ENCODE measurements at regions not wholly inside any gene's neighbourhood (a gene's known extent, or its start where the extent isn't known, plus 50 kb on each side); places are given as distances from the start of the nearest gene placed in this dataset.
"Not testable (repeated sequence)": the region's sequence is repeated elsewhere in the genome, so short reads cannot be mapped to it uniquely, and the experiment has no call there.

DNA sequence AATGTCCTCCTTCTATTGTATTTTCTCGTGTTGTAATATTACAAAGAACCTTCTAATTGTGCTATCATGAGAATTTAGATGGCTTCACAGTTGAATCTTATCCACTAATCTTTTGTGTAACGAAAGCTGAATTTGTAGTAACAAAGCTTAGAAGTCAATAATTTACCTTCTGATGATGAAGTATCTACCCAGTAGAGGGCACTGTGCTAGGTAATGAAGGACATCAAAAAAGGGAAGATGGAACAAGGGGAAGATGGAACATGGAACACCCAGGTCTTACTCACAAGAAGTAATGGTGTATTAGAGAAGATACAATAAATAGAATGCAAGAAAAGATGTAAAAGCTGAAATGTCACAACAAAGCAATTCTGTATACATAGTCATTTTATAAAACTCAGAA, 131.0 kb upstream of the CCNG1 start:
- no peaks in the 10 kb centered on the region for H3K36me3 Mint-ChIP-seq (ENCODE audit: insufficient read depth)
- no peak overlapping the region for H3K27ac Mint-ChIP-seq
- H3K4me3 Mint-ChIP-seq, result no peak overlapping the region
- H3K27me3 Mint-ChIP-seq, result peaks cover 0 to 27% of the 10 kb centered on the region in 2 donors
- DNase-seq (no peak), ATAC-seq (replicated peaks) (no peak)
- no peaks in the 10 kb centered on the region for H3K9me3 Mint-ChIP-seq
- no peaks in the 10 kb centered on the region for H3K4me1 Mint-ChIP-seq (ENCODE audit: low read depth in 2 of 2)

DNA sequence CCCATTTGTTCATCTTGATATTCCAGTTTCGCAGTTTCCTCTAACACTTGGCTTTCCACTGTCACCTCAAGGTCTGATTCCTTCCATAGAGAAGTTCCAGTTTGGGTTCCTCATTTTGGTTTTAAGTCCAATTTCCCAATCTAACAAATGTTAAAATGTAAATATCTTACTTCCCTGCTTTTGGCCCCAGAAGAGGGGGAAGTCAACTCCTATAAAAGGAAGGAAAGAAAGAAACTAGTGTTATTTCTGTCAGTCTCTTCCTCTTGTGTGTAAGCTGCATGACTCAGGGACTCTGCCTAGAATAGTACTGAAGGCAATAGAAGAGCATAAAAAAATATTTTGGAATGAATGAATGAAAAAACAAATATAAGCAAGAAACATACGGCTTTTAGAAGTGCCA, 127.5 kb upstream of the CCNG1 start:
- H3K27ac Mint-ChIP-seq, result no peak overlapping the region
- no peak for DNase-seq

DNA sequence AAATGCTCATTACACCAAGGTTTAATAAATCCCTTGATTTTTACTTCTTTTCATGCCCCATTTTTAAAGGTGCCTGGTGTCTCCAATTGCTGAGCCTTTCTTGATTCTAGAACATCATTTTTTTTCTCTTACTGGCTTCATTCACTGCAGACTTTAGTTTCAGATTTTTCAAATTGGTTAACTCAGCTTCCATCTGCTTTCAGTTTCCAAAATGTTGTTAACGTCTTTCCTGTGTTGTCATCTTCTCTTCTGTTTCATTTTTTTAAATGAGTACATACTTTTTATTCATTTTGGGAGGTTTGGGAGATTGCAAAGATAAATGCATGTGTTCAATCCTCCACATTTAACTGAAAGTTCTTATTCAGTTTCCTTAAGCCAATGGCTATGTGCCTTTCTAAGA, 126.4 kb upstream of the CCNG1 start:
- Mint-ChIP-seq H3K36me3 (ENCODE audit: insufficient read depth) (no peaks in the 10 kb centered on the region), H3K9me3 (peaks cover 0 to 7% of the 10 kb centered on the region in 2 donors), H3K27me3 (peaks cover 0 to 11% of the 10 kb centered on the region in 2 donors), H3K27ac (no peak overlapping the region), H3K4me1 (ENCODE audit: low read depth in 2 of 2) (no peaks in the 10 kb centered on the region), H3K4me3 (no peak overlapping the region)
- no peak for ATAC-seq (replicated peaks)
- DNase-seq, result no peak

More for the DNA sequence above, 127.5 kb upstream of the CCNG1 start:
- H3K4me3 Mint-ChIP-seq, result no peak overlapping the region
- H3K9me3 Mint-ChIP-seq, result peaks cover 0 to 7% of the 10 kb centered on the region in 2 donors
- H3K4me1 Mint-ChIP-seq (ENCODE audit: low read depth in 2 of 2), result no peaks in the 10 kb centered on the region
- no peak for ATAC-seq (replicated peaks)
- no peaks in the 10 kb centered on the region for H3K36me3 Mint-ChIP-seq (ENCODE audit: insufficient read depth)
- H3K27me3 Mint-ChIP-seq, result peaks cover 0 to 17% of the 10 kb centered on the region in 2 donors

DNA sequence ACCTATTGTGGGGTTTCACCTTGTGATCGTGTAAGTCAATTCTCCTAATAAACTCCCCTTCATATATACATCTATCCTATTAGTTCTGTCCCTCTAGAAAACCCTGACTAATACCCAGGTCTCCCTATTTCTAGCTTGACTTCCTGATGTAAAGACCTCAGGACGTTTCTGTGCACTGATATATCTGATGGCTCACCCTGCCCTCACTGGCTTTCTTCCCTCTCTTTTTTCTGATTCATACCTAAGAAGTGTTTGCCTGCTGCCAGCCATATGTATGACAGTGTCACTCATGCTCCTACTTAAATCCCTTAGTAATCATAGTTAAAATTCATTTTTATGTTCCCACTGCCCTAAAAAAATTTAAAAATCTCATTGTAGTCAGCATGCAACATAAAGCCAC, 124.8 kb upstream of the CCNG1 start:
- Mint-ChIP-seq H3K4me3 (no peak overlapping the region), H3K36me3 (ENCODE audit: insufficient read depth) (no peaks in the 10 kb centered on the region), H3K27me3 (peaks cover 0 to 11% of the 10 kb centered on the region in 2 donors), H3K4me1 (ENCODE audit: low read depth in 2 of 2) (no peaks in the 10 kb centered on the region), H3K27ac (no peak overlapping the region), H3K9me3 (peaks cover 0 to 7% of the 10 kb centered on the region in 2 donors)
- ATAC-seq (replicated peaks) (no peak), DNase-seq (no peak)

DNA sequence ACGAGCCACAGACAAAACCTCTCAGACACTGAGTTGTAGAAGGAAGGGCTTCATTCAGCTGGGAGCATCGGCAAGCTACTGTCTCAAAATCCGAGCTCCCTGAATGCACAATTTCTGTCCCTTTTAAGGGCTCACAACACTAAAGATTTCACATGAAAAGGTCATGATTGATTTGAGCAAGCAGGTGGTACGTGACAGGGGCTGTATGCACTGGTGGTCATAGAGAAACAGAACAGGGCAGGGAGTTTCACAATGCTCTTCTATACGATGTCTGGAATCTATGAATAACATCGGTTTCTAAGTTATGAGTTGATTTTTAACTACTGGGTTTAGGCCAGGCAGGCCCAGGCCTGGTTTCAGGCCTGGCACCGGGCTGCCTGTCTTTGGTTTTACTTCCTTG, 124.3 kb upstream of the CCNG1 start:
- not testable (repeated sequence) for H3K4me1 Mint-ChIP-seq (ENCODE audit: low read depth in 2 of 2); H3K36me3 Mint-ChIP-seq (ENCODE audit: insufficient read depth); ATAC-seq (replicated peaks); H3K4me3 Mint-ChIP-seq; DNase-seq; H3K27ac Mint-ChIP-seq; H3K27me3 Mint-ChIP-seq; H3K9me3 Mint-ChIP-seq

DNA sequence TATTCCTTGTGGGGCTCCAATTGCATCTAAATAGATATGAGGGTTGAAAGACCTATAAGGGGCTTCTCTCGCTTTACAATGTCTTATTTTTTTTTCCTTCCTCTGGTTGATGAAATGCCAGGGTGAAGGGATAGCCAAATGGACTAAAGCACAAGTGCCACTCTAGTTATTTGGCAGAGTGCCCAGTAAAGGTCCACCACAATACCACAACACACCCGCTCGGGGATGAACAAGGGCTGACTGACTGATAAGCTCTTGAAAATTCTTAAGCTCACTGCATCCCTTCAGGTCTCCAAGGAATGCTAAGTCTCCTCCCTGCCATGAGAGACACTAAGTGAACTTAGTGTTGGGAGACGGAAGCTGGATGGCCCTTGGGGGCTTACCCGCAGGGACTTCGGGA, 121.0 kb upstream of the CCNG1 start:
- not testable (repeated sequence) for H3K36me3 Mint-ChIP-seq (ENCODE audit: insufficient read depth); H3K4me3 Mint-ChIP-seq; H3K4me1 Mint-ChIP-seq (ENCODE audit: low read depth in 2 of 2); ATAC-seq (replicated peaks); H3K27me3 Mint-ChIP-seq; DNase-seq; H3K9me3 Mint-ChIP-seq; H3K27ac Mint-ChIP-seq

DNA sequence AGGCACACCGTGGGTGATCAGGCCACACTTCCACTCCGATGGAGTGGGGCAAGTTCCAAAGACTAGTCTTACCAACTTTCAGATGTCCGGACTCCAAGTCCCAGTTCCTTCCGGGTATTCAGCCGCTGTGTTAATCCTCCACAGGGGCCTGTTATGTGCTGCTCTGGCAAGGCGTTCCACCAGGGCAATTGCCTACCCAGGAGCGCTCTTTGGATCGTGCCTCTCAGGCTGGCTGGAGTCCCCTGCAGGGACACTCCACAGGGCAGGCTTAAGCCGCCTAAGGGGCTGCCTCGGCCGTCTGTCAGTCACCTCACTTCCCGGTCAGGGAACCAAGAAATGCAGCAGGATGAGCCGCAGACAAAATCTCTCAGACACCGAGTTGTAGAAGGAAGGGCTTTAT, 118.7 kb upstream of the CCNG1 start:
- Mint-ChIP-seq H3K9me3 (no peaks in the 10 kb centered on the region), H3K27me3 (peaks cover 0 to 4% of the 10 kb centered on the region in 2 donors), H3K27ac (no peak overlapping the region), H3K4me3 (no peak overlapping the region), H3K36me3 (ENCODE audit: insufficient read depth) (no peaks in the 10 kb centered on the region), H3K4me1 (ENCODE audit: low read depth in 2 of 2) (no peaks in the 10 kb centered on the region)
- DNase-seq (no peak), ATAC-seq (replicated peaks) (no peak)

DNA sequence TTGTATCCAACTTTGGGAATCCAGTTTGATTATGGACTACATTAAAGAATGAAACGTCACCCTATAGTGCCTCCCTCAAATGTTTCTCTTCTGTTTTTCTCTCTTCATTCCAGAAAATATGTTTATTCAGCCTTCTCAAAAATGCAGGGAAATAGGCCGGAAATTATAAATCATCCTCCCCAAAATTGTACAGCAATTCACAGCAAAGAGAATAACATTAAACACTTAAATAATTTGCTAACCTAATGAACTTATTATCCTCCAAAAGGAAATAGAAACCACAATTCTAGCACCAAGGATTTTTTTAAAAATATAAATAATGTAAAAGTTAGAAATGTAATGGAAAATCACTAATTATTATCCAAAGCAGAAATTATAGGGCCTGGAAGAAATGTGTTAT, 115.9 kb upstream of the CCNG1 start:
- peaks cover 6 to 10% of the 10 kb centered on the region in 2 donors for H3K27me3 Mint-ChIP-seq
- H3K27ac Mint-ChIP-seq, result no peak overlapping the region
- no peaks in the 10 kb centered on the region for H3K9me3 Mint-ChIP-seq
- no peaks in the 10 kb centered on the region for H3K4me1 Mint-ChIP-seq (ENCODE audit: low read depth in 2 of 2)
- no peak for DNase-seq
- H3K4me3 Mint-ChIP-seq, result no peak overlapping the region
- H3K36me3 Mint-ChIP-seq (ENCODE audit: insufficient read depth), result no peaks in the 10 kb centered on the region
- ATAC-seq (replicated peaks), result no peak

DNA sequence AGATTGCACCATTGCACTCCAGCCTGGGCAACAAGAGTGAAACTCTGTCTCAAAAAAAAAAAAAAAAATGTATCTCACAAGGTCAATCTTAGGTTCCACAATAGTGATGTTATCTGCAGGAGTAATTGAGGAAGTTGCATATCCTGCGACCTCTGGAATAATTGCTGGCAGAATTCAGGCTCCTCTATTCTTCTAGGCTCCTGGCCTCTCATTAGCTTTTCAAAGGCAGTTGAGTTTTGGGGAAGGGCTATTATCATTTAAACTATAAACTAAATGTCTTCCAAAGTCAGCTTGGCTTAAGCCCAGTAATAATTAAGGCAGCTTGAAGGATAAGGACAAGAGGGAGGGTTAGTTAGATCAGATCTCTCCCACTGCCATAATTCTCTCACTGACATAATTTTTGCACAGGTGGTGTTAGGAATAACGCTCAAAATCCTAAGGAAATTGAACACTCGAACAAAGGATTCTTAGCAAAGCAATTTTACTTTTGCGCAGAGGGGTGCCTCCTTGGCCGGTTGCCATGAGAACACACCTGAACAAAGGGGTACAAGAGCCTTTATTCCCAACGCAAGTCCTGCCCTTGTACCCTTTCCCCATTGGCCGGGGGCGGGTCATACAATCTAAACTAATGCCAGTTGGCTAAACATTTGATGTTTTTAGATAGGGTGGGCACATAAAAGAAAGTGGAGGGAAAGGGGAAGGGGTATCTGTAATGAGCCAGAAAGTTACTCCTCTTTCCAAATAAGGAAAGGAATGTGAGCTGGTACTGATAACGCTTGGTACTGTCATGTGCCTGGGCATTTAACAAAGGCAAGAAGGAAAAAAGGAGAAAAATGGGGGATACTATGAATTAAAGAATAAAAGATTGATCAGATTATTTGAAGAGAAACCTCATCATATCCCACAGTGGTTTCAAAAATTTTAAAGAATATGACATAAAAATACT, 106.4 kb upstream of the CCNG1 start:
- no peak overlapping the region for H3K27ac Mint-ChIP-seq
- peaks cover 0 to 4% of the 10 kb centered on the region in 2 donors for H3K4me1 Mint-ChIP-seq (ENCODE audit: low read depth in 2 of 2)
- no peaks in the 10 kb centered on the region for H3K36me3 Mint-ChIP-seq (ENCODE audit: insufficient read depth)
- H3K9me3 Mint-ChIP-seq, result no peaks in the 10 kb centered on the region
- no peak for DNase-seq
- no peak for ATAC-seq (replicated peaks)
- H3K27me3 Mint-ChIP-seq, result peaks cover 13 to 18% of the 10 kb centered on the region in 2 donors
- H3K4me3 Mint-ChIP-seq, result no peak overlapping the region

DNA sequence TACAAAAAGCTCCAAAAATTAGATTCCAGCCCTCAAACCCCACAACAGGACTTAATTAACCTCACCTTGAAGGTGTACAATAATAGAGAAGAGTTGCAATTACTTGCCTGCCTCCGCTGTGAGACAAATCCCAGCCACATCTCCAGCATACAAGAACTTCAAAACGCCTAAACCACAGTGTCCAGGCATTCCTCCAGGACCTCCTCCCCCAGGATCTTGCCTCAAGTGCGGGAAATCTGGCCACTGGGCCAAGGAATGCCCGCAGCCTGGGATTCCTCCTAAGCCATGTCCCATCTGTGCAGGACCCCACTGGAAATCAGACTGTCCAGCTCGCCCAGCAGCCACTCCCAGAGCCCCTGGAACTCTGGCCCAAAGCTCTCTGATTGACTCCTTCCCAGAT, 101.3 kb upstream of the CCNG1 start:
- DNase-seq; H3K9me3 Mint-ChIP-seq; H3K27ac Mint-ChIP-seq; ATAC-seq (replicated peaks); H3K36me3 Mint-ChIP-seq (ENCODE audit: insufficient read depth); H3K4me3 Mint-ChIP-seq; H3K27me3 Mint-ChIP-seq; H3K4me1 Mint-ChIP-seq (ENCODE audit: low read depth in 2 of 2): not testable (repeated sequence)

DNA sequence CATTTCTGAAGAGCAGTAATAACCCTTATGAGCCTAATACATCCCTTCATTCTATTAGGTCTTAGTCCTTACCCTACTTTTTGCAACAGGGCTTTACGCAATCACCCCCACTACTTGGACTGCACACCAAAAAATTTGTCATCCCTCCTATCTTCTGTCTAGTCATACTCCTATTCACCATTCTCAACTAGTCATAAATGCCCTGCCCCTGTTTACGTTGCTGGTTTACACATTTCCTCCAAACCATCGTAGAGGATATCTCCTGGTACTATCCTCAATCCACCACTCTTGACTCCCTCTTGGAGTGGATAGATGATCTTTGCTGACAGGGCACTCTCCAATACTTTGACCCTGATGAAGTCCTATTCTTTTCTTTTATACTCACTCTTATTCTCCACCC, 98.2 kb upstream of the CCNG1 start:
- no peak for ATAC-seq (replicated peaks)
- Mint-ChIP-seq H3K27ac (no peak overlapping the region), H3K4me1 (ENCODE audit: low read depth in 2 of 2) (peaks cover 0 to 4% of the 10 kb centered on the region in 2 donors), H3K36me3 (ENCODE audit: insufficient read depth) (no peaks in the 10 kb centered on the region), H3K9me3 (no peaks in the 10 kb centered on the region), H3K4me3 (no peak overlapping the region), H3K27me3 (peaks cover 5 to 10% of the 10 kb centered on the region in 2 donors)
- DNase-seq, result no peak

DNA sequence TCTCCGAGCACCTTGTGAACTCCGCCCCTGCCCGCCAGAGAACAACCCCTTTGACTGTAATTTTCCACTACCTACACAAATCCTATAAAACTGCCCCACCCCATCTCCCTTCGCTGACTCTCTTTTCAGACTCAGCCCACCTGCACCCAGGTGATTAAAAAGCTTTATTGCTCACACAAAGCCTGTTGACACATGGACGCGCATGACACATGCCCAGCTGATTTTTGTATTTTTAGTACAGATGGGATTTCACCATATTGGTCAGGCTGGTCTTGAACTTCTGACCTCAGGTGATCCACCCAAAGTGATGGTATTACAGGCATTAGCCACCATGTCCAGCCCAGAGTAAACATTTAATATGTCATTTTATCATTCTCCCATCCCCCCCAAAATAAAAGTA, 97.0 kb upstream of the CCNG1 start:
- not testable (repeated sequence) for H3K36me3 Mint-ChIP-seq (ENCODE audit: insufficient read depth); ATAC-seq (replicated peaks); H3K4me1 Mint-ChIP-seq (ENCODE audit: low read depth in 2 of 2); H3K27ac Mint-ChIP-seq; H3K9me3 Mint-ChIP-seq; H3K4me3 Mint-ChIP-seq; DNase-seq
- peaks cover 12 to 22% of the 10 kb centered on the region in 2 donors for H3K27me3 Mint-ChIP-seq

DNA sequence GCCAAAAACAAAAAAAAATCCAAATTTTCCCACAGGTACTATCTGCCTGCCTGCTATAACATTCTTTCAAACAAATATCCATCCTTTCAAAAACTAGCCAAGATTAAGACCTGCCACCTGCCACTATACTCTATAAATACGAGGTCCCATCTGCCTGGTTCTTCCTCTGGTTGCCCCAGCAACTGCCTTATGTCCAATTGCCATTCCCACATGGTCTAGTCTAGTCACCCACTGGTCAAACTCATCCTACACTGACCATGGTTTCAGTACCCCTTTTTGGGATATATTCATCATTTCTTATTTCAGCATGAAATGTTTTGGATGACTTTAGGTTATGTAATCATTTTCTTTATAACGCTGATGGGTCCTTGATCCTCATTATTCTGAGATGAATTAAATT, 95.1 kb upstream of the CCNG1 start:
- no peak overlapping the region for H3K27ac Mint-ChIP-seq
- no peak for DNase-seq
- no peaks in the 10 kb centered on the region for H3K9me3 Mint-ChIP-seq
- H3K36me3 Mint-ChIP-seq (ENCODE audit: insufficient read depth), result no peaks in the 10 kb centered on the region
- H3K4me3 Mint-ChIP-seq, result no peak overlapping the region
- no peak for ATAC-seq (replicated peaks)
- peaks cover 16 to 22% of the 10 kb centered on the region in 2 donors for H3K27me3 Mint-ChIP-seq
- H3K4me1 Mint-ChIP-seq (ENCODE audit: low read depth in 2 of 2), result no peaks in the 10 kb centered on the region

DNA sequence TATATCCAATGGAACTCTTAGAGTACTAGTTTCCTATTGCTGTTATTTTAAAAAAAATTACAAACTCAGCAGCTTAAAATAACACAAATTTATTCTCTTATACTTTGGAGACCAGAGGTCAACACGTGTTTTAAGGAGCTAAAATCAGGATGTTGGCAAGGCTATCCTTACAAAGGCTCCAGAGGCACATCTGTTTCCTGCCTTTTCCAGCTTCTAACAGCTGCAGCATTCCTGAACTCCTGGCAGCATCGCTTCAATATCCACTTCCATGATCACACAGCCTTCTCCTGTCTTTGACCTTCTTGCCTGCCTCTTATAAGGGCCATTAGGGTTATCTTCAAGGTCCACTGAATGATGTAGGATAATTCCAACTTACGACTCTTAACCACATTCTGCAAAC, 92.2 kb upstream of the CCNG1 start:
- H3K9me3 Mint-ChIP-seq, result no peaks in the 10 kb centered on the region
- peaks cover 23 to 24% of the 10 kb centered on the region in 2 donors for H3K27me3 Mint-ChIP-seq
- DNase-seq (no peak), ATAC-seq (replicated peaks) (no peak)
- H3K4me3 Mint-ChIP-seq, result no peak overlapping the region
- H3K36me3 Mint-ChIP-seq (ENCODE audit: insufficient read depth), result peaks cover 5% of the 10 kb centered on the region
- H3K4me1 Mint-ChIP-seq (ENCODE audit: low read depth in 2 of 2), result no peaks in the 10 kb centered on the region
- H3K27ac Mint-ChIP-seq, result no peak overlapping the region

Data from effector memory CD8-positive, alpha-beta T cell (primary cell).